Neural progenitor cell (in vitro differentiated cells): ENCODE measurements at regions not wholly inside any gene's neighbourhood (a gene's known extent, or its start where the extent isn't known, plus 50 kb on each side); places are given as distances from the start of the nearest gene placed in this dataset.
A peak's percentile ranks its signal among the peaks of the same experiment; 100 is the strongest.

Experiments used
- DNase-seq: peaks from one replicate; pipeline ENCODE4 v3.0.0-alpha.2; 2016; ENCODE audit warnings: low spot score
- H2AFZ ChIP-seq: fragments of 200-600 bp; sonication (generic); replicated peaks from 2 replicates; pipeline ENCODE4 v1.6.1; 2016; ENCODE audit warnings: antibody characterized with exemption
- H3F3A ChIP-seq: fragments of 200-600 bp; sonication (generic); 2 replicates; pipeline ENCODE4 v1.6.1; 2016; ENCODE audit warnings: antibody characterized with exemption, low read depth
- H3K27ac ChIP-seq: fragments of 200-600 bp; sonication (generic); 2 replicates; pipeline ENCODE4 v1.5.1; 2016; ENCODE audit warnings: mild to moderate bottlenecking
- H3K27me3 ChIP-seq: fragments of 200-600 bp; sonication (generic); 2 replicates; pipeline ENCODE4 v1.6.1; 2016; ENCODE audit warnings: mild to moderate bottlenecking, moderate library complexity
- H3K36me3 ChIP-seq: fragments of 200-600 bp; sonication (generic); 2 replicates; pipeline ENCODE4 v1.5.1; 2016
- H3K4me1 ChIP-seq: fragments of 200-600 bp; sonication (generic); 2 replicates; pipeline ENCODE4 v1.6.1; 2016; ENCODE audit warnings: mixed run types
- H3K4me2 ChIP-seq: fragments of 200-600 bp; sonication (generic); 2 replicates; pipeline ENCODE4 v1.6.1; 2016
- H3K4me3 ChIP-seq: fragments of 200-600 bp; sonication (generic); 2 replicates; pipeline ENCODE4 v1.5.1; 2016
- H3K79me2 ChIP-seq: fragments of 200-600 bp; sonication (generic); 2 replicates; pipeline ENCODE4 v1.6.1; 2016; ENCODE audit warnings: low read depth
- H3K9ac ChIP-seq: fragments of 200-600 bp; sonication (generic); 2 replicates; pipeline ENCODE4 v1.6.1; 2016
- H3K9me3 ChIP-seq: fragments of 200-600 bp; sonication (generic); 2 replicates; pipeline ENCODE4 v1.5.1; 2016; ENCODE audit warnings: low read depth
- H4K20me1 ChIP-seq: fragments of 200-600 bp; sonication (generic); 2 replicates; pipeline ENCODE4 v1.6.1; 2016; ENCODE audit warnings: low read depth
- H3K27ac Mint-ChIP-seq: 3 replicates; pipeline ENCODE4 v1.8.0; 2021; ENCODE audit warnings: mixed read lengths
- H3K27me3 Mint-ChIP-seq: 2 replicates; pipeline ENCODE4 v1.8.0; 2022; ENCODE audit warnings: low read depth, mild to moderate bottlenecking, inconsistent platforms, moderate library complexity, mixed read lengths; ENCODE audit not compliant: insufficient read depth
- H3K36me3 Mint-ChIP-seq: 3 replicates; pipeline ENCODE4 v1.8.0; 2021; ENCODE audit warnings: mixed read lengths
- H3K4me1 Mint-ChIP-seq: 3 replicates; pipeline ENCODE4 v1.8.0; 2021; ENCODE audit warnings: mixed read lengths
- H3K4me3 Mint-ChIP-seq: 3 replicates; pipeline ENCODE4 v1.8.0; 2021; ENCODE audit warnings: mild to moderate bottlenecking, moderate library complexity, mixed read lengths
- H3K9me3 Mint-ChIP-seq: 3 replicates; pipeline ENCODE4 v1.8.0; 2020; ENCODE audit warnings: mixed read lengths
- CTCF ChIP-seq: fragments of 200-600 bp; sonication (generic); IDR thresholded peaks from 2 replicates; pipeline ENCODE4 v1.5.1; 2017; ENCODE audit warnings: antibody characterized with exemption, mild to moderate bottlenecking
- EZH2 ChIP-seq: fragments of 200-600 bp; sonication (generic); IDR thresholded peaks from 2 replicates; pipeline ENCODE4 v1.6.1; 2017; ENCODE audit warnings: antibody characterized with exemption, mild to moderate bottlenecking, moderate library complexity
- EZH2phosphoT487 ChIP-seq: fragments of 200-600 bp; sonication (generic); IDR thresholded peaks from 2 replicates; pipeline ENCODE4 v1.6.1; 2017; ENCODE audit warnings: antibody characterized with exemption

DNA sequence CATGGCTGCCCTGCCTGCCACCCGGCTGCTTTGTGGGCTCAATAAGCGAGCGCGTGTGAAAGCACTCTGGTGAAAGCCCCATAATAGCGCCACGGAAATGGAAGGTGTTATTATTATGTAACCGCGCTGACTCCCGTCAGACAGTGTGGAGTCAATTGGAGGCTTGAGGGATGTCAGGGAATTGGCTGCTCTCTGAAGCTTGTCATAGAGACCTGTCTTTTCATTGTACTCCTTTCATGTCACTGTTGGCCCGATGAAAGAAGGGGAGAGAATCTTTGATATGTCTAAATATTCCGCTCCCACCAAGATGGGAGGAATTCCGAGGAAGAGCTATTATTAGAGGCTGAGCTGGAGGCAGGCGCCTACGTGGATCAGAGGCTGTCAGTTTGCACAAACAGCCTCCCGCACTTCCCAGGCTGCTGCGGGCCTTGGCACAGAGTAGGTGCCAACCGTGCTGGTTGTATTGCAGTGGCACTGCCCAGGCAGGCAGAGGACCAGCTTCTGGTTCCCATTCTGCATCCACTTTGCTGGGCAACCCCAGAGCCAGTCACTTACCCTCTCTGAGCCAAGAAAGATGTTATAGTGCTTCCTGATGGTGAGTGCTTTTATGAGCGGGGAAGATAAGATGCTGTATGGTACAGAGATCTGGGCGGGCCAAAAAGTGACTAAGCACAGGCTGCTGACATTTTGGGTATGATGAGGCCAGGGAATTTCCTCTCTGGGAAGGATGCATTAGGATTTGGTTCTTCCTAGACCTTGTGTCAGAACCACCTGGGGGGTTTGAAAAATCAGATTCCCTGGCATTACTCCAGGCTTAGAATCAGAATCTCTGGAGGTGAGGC is 151.4 kb downstream of the RPS24 start:
- H3K9ac ChIP-seq: no peak overlapping the region
- no peak for DNase-seq
- no peaks in the 10 kb centered on the region for H3F3A ChIP-seq
- no peaks in the 10 kb centered on the region for H3K36me3 ChIP-seq
- no peak overlapping the region for H3K4me3 ChIP-seq
- Mint-ChIP-seq H3K9me3 (no peaks in the 10 kb centered on the region), H3K36me3 (no peaks in the 10 kb centered on the region), H3K4me1 (peaks cover 37% of the 10 kb centered on the region), H3K4me3 (no peak overlapping the region), H3K27ac (no peak overlapping the region), H3K27me3 (peaks cover 4% of the 10 kb centered on the region)
- no peaks in the 10 kb centered on the region for H3K79me2 ChIP-seq
- H2AFZ ChIP-seq: no peak overlapping the region
- no peaks in the 10 kb centered on the region for H3K27me3 ChIP-seq
- no peak for TF ChIP-seq EZH2
- no peak for TF ChIP-seq EZH2phosphoT487
- TF ChIP-seq CTCF: no peak
- peaks cover 6% of the 10 kb centered on the region for H3K4me1 ChIP-seq
- no peaks in the 10 kb centered on the region for H3K9me3 ChIP-seq
- no peak overlapping the region for H3K4me2 ChIP-seq
- H3K27ac ChIP-seq: no peak overlapping the region
- H4K20me1 ChIP-seq: no peaks in the 10 kb centered on the region

- H3K79me2 ChIP-seq: no peaks in the 10 kb centered on the region
- no peak for DNase-seq
- no peaks in the 10 kb centered on the region for H4K20me1 ChIP-seq
- Mint-ChIP-seq H3K4me1 (peaks cover 31% of the 10 kb centered on the region), H3K36me3 (no peaks in the 10 kb centered on the region), H3K27me3 (peaks cover 4% of the 10 kb centered on the region), H3K4me3 (no peak overlapping the region), H3K9me3 (no peaks in the 10 kb centered on the region), H3K27ac (peak overlapping the region; percentile 25)
- H3K4me2 ChIP-seq: no peak overlapping the region
- H3K4me3 ChIP-seq: no peak overlapping the region
- no peak for TF ChIP-seq EZH2phosphoT487
- TF ChIP-seq CTCF: no peak
- TF ChIP-seq EZH2: no peak
- no peak overlapping the region for H3K27ac ChIP-seq
- no peaks in the 10 kb centered on the region for H3K9me3 ChIP-seq
- H3K9ac ChIP-seq: no peak overlapping the region
- no peaks in the 10 kb centered on the region for H3F3A ChIP-seq
- H3K36me3 ChIP-seq: no peaks in the 10 kb centered on the region
- H2AFZ ChIP-seq: no peak overlapping the region
- H3K4me1 ChIP-seq: no peaks in the 10 kb centered on the region
- no peaks in the 10 kb centered on the region for H3K27me3 ChIP-seq
These were observed 152.0 kb downstream of the RPS24 start for GRCh38 chr10:78185693-78186055.

DNA sequence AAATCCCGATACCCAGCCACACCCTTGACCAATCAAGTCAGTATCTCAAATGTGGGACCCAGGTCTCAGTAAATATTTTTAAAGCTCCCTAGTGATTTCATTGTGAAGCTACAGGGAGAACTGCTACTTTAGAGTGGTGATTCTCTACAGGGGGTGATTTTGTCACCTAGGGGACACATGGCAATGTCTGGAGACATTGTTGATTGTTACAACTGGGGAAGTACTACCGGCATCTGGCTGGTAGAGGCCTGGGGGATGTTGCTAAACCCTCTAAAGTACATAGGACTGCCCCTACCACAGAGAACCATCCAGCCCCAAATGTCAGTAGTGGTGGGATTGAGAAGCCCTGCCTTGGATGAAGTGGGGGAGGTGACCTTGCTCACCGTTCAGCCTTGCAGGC is 152.9 kb downstream of the RPS24 start:
- H3K4me1 Mint-ChIP-seq: peaks cover 25% of the 10 kb centered on the region
- no peak for DNase-seq

More for the DNA sequence above, 152.9 kb downstream of the RPS24 start:
- Histone ChIP-seq H3K9me3 (no peaks in the 10 kb centered on the region), H3K4me3 (no peak overlapping the region), H3K27ac (no peak overlapping the region), H3F3A (no peaks in the 10 kb centered on the region), H2AFZ (no peak overlapping the region), H4K20me1 (no peaks in the 10 kb centered on the region), H3K4me1 (no peaks in the 10 kb centered on the region), H3K36me3 (no peaks in the 10 kb centered on the region), H3K4me2 (no peak overlapping the region), H3K9ac (no peak overlapping the region), H3K79me2 (no peaks in the 10 kb centered on the region), H3K27me3 (no peaks in the 10 kb centered on the region)
- Mint-ChIP-seq H3K4me3 (no peak overlapping the region), H3K27ac (no peak overlapping the region), H3K36me3 (no peaks in the 10 kb centered on the region), H3K9me3 (no peaks in the 10 kb centered on the region), H3K27me3 (peaks cover 4% of the 10 kb centered on the region)
- no peak for TF ChIP-seq EZH2phosphoT487
- TF ChIP-seq EZH2: no peak
- no peak for TF ChIP-seq CTCF
